Endothelial cell (in vitro differentiated cells): ENCODE measurements at regions not wholly inside any gene's neighbourhood (a gene's known extent, or its start where the extent isn't known, plus 50 kb on each side); places are given as distances from the start of the nearest gene placed in this dataset.

Experiments
- DNase-seq: peaks from one replicate; pipeline ENCODE4 v3.0.0; 2021; ENCODE audit warnings: low spot score
- H3K27ac Mint-ChIP-seq: one replicate; pipeline ENCODE4 v1.8.0; 2021; ENCODE audit warnings: mixed read lengths, inconsistent platforms; ENCODE audit not compliant: unreplicated experiment
- H3K27me3 Mint-ChIP-seq: one replicate; pipeline ENCODE4 v1.8.0; 2021; ENCODE audit warnings: mild to moderate bottlenecking, moderate library complexity, mixed read lengths, inconsistent platforms; ENCODE audit not compliant: unreplicated experiment
- H3K36me3 Mint-ChIP-seq: one replicate; pipeline ENCODE4 v1.8.0; 2021; ENCODE audit warnings: mild to moderate bottlenecking, low read depth, mixed read lengths, inconsistent platforms; ENCODE audit not compliant: unreplicated experiment
- H3K4me1 Mint-ChIP-seq: one replicate; pipeline ENCODE4 v1.8.0; 2021; ENCODE audit warnings: mild to moderate bottlenecking, mixed read lengths, inconsistent platforms; ENCODE audit not compliant: unreplicated experiment
- H3K4me3 Mint-ChIP-seq: one replicate; pipeline ENCODE4 v1.8.0; 2021; ENCODE audit warnings: mild to moderate bottlenecking, mixed read lengths, inconsistent platforms; ENCODE audit not compliant: unreplicated experiment
- H3K9me3 Mint-ChIP-seq: one replicate; pipeline ENCODE4 v1.8.0; 2021; ENCODE audit warnings: mixed read lengths, inconsistent platforms; ENCODE audit not compliant: unreplicated experiment
- TF ChIP-seq, protein P1 (sequence below): fragments of 200-600 bp; sonication (generic); IDR thresholded peaks from one replicate; pipeline ENCODE4 v1.5.0; 2021; ENCODE audit warnings: antibody characterized with exemption; ENCODE audit not compliant: unreplicated experiment

- Mint-ChIP-seq H3K36me3 (no peaks in the 10 kb centered on the region), H3K4me3 (no peak overlapping the region), H3K27me3 (peaks cover 17% of the 10 kb centered on the region), H3K27ac (no peak overlapping the region), H3K4me1 (no peaks in the 10 kb centered on the region), H3K9me3 (no peaks in the 10 kb centered on the region)
- TF ChIP-seq, protein P1, sequence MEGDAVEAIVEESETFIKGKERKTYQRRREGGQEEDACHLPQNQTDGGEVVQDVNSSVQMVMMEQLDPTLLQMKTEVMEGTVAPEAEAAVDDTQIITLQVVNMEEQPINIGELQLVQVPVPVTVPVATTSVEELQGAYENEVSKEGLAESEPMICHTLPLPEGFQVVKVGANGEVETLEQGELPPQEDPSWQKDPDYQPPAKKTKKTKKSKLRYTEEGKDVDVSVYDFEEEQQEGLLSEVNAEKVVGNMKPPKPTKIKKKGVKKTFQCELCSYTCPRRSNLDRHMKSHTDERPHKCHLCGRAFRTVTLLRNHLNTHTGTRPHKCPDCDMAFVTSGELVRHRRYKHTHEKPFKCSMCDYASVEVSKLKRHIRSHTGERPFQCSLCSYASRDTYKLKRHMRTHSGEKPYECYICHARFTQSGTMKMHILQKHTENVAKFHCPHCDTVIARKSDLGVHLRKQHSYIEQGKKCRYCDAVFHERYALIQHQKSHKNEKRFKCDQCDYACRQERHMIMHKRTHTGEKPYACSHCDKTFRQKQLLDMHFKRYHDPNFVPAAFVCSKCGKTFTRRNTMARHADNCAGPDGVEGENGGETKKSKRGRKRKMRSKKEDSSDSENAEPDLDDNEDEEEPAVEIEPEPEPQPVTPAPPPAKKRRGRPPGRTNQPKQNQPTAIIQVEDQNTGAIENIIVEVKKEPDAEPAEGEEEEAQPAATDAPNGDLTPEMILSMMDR = no peak
- no peak for DNase-seq
Measured at GRCh38 chr22:46070215-46070802, 80.0 kb upstream of the PPARA start.

DNA sequence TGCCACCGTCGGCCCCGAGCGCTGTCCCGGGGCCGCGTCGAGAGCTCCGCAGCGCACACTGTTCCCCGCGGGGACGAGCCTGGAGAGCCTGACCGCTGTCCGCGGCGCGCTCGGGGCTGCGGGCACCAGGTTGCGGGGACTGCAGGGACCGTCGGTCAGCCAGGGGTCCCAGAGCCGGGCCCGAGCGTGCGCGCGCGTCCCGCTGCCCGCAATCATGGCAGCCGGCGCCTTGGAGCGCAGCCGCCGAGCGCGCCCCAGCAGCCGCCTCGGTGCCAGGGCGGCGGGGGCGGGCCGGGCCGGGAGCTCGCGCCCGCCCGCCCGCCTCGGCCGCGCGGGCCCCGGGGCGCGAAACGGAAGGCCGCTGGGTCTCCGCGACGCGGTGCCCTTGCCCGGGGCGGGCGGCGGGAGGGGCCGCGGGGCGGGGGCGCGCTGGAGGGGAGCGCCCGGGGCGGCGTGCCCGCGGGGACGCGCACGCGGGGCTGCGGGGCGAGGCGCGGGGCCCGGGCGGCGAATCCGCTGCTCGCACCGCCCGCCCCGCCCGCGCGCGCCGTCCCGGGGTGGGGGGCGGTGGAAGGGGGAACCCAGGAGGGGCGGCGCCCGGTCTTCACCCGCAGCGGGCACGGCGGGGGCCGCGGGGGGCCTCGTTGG lies 79.4 kb upstream of the PPARA start:
- H3K4me3 Mint-ChIP-seq = no peak overlapping the region
- TF ChIP-seq, protein P1 = no peak
- no peaks in the 10 kb centered on the region for H3K36me3 Mint-ChIP-seq
- H3K4me1 Mint-ChIP-seq = peaks cover 2% of the 10 kb centered on the region
- peaks cover 17% of the 10 kb centered on the region for H3K27me3 Mint-ChIP-seq
- no peaks in the 10 kb centered on the region for H3K9me3 Mint-ChIP-seq
- DNase-seq = no peak
- H3K27ac Mint-ChIP-seq = no peak overlapping the region

DNA sequence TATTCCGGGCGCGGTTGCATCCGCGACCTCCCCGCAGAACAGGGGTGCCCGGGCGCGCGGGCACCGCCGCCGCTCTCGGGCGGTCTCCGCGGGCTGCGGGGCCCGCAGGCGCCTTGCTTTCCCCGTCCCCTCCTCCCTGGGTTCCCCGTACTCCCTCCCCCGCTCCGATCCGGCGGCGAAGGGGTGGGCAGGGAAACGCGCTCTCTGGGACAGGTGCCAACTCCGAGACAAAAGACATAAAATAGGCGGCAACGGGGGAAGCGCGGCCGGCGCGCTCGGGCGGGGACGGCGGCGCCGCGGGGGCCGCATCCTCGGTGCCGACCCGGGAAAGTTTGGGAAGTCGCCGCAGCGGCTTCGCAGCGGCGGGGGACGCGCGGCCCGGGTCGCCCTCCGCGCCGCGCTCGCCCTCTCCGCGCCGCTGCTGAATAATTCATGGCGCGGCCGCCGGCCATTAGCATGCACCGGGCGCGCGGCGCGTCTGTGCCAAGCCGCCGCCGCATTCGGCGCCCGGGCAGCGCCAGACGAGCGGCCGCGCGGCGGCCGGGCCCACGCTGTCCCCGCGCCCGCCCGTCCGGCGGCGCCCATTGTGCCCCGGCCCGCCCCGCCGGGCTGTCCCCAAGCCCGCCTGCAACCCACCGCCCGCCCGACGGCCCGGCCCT lies 78.7 kb upstream of the PPARA start:
- H3K27ac Mint-ChIP-seq = no peak overlapping the region
- TF ChIP-seq, protein P1 = no peak
- H3K9me3 Mint-ChIP-seq = no peaks in the 10 kb centered on the region
- H3K4me3 Mint-ChIP-seq = no peak overlapping the region
- H3K4me1 Mint-ChIP-seq = peaks cover 4% of the 10 kb centered on the region
- H3K27me3 Mint-ChIP-seq = peaks cover 17% of the 10 kb centered on the region
- H3K36me3 Mint-ChIP-seq = no peaks in the 10 kb centered on the region
- DNase-seq = no peak

GRCh38 chr22:46072110-46072881 lies 78.0 kb upstream of the PPARA start:
- H3K27me3 Mint-ChIP-seq = peaks cover 19% of the 10 kb centered on the region
- H3K9me3 Mint-ChIP-seq = no peaks in the 10 kb centered on the region

More at GRCh38 chr22:46072110-46072881, 78.0 kb upstream of the PPARA start:
- H3K36me3 Mint-ChIP-seq = no peaks in the 10 kb centered on the region
- DNase-seq = no peak
- peaks cover 4% of the 10 kb centered on the region for H3K4me1 Mint-ChIP-seq
- H3K4me3 Mint-ChIP-seq = peak overlapping the region; percentile 71
- H3K27ac Mint-ChIP-seq = peak overlapping the region; percentile 30
- TF ChIP-seq, protein P1 = no peak
